ENCODE measurements at regions not wholly inside any gene's neighbourhood (a gene's known extent, or its start where the extent isn't known, plus 50 kb on each side); places are given as distances from the start of the nearest gene placed in this dataset.

DNA sequence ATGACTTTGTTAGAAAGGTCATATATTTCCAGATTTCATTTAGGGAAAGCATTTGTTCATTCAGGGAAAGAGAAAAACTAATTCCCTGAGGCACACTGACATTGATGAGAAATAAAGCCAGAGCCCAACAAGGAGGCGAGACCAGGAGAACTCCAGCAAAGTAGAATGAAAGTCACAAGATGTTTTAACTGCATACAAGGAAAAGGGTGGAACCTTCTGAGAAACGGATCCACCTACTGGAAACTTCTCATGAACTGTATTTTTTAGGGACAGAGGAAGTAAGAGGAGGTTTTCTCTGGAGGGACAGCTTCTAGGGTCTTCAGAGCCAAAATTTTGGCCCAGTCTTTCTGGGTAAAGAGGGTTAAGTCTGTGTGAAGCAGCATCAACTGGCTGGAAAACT is 548.2 kb upstream of the PIK3C3 start:
- Histone ChIP-seq H3K18ac (ENCODE audit: low read depth in 1 of 2, low read length in 2 of 2) (no peak overlapping the region), H3K27ac (ENCODE audit: low read length, poor library complexity, severe bottlenecking) (no peak overlapping the region), H4K91ac (ENCODE audit: low read length) (no peak overlapping the region), H3K23ac (ENCODE audit: low read length in 2 of 2) (no peak overlapping the region), H2BK120ac (ENCODE audit: low read depth, low read length) (no peak overlapping the region), H3K79me1 (replicated peaks; ENCODE audit: low read length, poor library complexity, severe bottlenecking) (no peaks in the 10 kb centered on the region), H3K14ac (ENCODE audit: low read length in 2 of 2) (no peak overlapping the region), H4K8ac (ENCODE audit: low read length) (no peak overlapping the region), H2AFZ (ENCODE audit: low read depth, low read length) (no peak overlapping the region), H3K36me3 (ENCODE audit: control insufficient read depth in 1 of 2, insufficient read depth in 2 of 2, low read depth in 1 of 2, low read length in 2 of 2) (no peaks in the 10 kb centered on the region), H3K27me3 (ENCODE audit: control insufficient read depth in 1 of 2, insufficient read depth in 1 of 2, low read length in 2 of 2) (no peaks in the 10 kb centered on the region), H2BK5ac (ENCODE audit: low read depth, low read length, poor library complexity, severe bottlenecking) (no peak overlapping the region), H3K9ac (ENCODE audit: low read length) (no peak overlapping the region), H3K9me3 (ENCODE audit: control insufficient read depth, low read length) (no peaks in the 10 kb centered on the region), H3K4ac (ENCODE audit: low read depth in 1 of 2, low read length in 2 of 2) (no peak overlapping the region), H3K4me1 (ENCODE audit: control insufficient read depth, insufficient read depth, low read depth, low read length) (no peaks in the 10 kb centered on the region), H2BK15ac (ENCODE audit: low read depth, poor library complexity, severe bottlenecking) (no peak overlapping the region), H2AK5ac (ENCODE audit: low read length, severe bottlenecking) (no peak overlapping the region), H2BK12ac (ENCODE audit: low read length in 2 of 2) (no peak overlapping the region), H3K4me3 (ENCODE audit: insufficient read depth in 1 of 2, low read depth in 1 of 2, low read length in 2 of 2) (no peak overlapping the region), H3K4me2 (ENCODE audit: low read length, poor library complexity, severe bottlenecking) (no peak overlapping the region)
- WGBS = 81% methylated on average over 2 of the region's 2 CpGs
- DNase-seq = no peak

DNA sequence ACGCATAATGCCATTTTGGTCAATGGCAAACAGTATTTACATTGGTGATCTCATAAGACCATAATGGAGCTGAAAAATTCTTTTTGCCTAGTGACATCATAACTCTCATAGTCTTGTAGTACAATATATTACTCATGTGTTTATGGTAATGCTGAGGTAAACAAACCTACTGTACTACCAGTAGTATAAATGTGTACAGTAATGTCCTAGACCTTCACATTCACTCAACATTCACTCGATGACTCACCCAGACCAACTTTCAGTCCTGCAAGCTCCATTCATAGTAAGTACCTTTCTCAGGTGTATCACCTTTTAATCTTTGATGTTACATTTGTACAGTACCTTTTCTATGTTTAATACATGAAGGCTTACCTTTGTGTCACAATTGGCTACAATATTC is 558.2 kb upstream of the PIK3C3 start:
- H2BK5ac ChIP-seq (ENCODE audit: low read depth, low read length, poor library complexity, severe bottlenecking) = no peak overlapping the region
- no peak overlapping the region for H2AFZ ChIP-seq (ENCODE audit: low read depth, low read length)
- no peaks in the 10 kb centered on the region for H3K36me3 ChIP-seq (ENCODE audit: control insufficient read depth in 1 of 2, insufficient read depth in 2 of 2, low read depth in 1 of 2, low read length in 2 of 2)
- H3K9me3 ChIP-seq (ENCODE audit: control insufficient read depth, low read length) = no peaks in the 10 kb centered on the region
- no peak overlapping the region for H3K4me3 ChIP-seq (ENCODE audit: insufficient read depth in 1 of 2, low read depth in 1 of 2, low read length in 2 of 2)
- no peak overlapping the region for H3K4ac ChIP-seq (ENCODE audit: low read depth in 1 of 2, low read length in 2 of 2)
- no peak overlapping the region for H2BK15ac ChIP-seq (ENCODE audit: low read depth, poor library complexity, severe bottlenecking)
- H3K27me3 ChIP-seq (ENCODE audit: control insufficient read depth in 1 of 2, insufficient read depth in 1 of 2, low read length in 2 of 2) = no peaks in the 10 kb centered on the region
- no peak overlapping the region for H4K8ac ChIP-seq (ENCODE audit: low read length)
- H2AK5ac ChIP-seq (ENCODE audit: low read length, severe bottlenecking) = no peak overlapping the region
- no peak overlapping the region for H3K14ac ChIP-seq (ENCODE audit: low read length in 2 of 2)
- H3K79me1 ChIP-seq (replicated peaks; ENCODE audit: low read length, poor library complexity, severe bottlenecking) = no peaks in the 10 kb centered on the region
- H2BK12ac ChIP-seq (ENCODE audit: low read length in 2 of 2) = no peak overlapping the region
- H3K23ac ChIP-seq (ENCODE audit: low read length in 2 of 2) = no peak overlapping the region
- 63% methylated on average over 1 of the region's 2 CpGs for whole genome bisulfite sequencing
- no peak for DNase-seq
- no peaks in the 10 kb centered on the region for H3K4me1 ChIP-seq (ENCODE audit: control insufficient read depth, insufficient read depth, low read depth, low read length)
- no peak overlapping the region for H3K9ac ChIP-seq (ENCODE audit: low read length)
- no peak overlapping the region for H3K18ac ChIP-seq (ENCODE audit: low read depth in 1 of 2, low read length in 2 of 2)
- no peak overlapping the region for H3K4me2 ChIP-seq (ENCODE audit: low read length, poor library complexity, severe bottlenecking)
- no peak overlapping the region for H2BK120ac ChIP-seq (ENCODE audit: low read depth, low read length)
- H3K27ac ChIP-seq (ENCODE audit: low read length, poor library complexity, severe bottlenecking) = no peak overlapping the region
- H4K91ac ChIP-seq (ENCODE audit: low read length) = no peak overlapping the region

DNA sequence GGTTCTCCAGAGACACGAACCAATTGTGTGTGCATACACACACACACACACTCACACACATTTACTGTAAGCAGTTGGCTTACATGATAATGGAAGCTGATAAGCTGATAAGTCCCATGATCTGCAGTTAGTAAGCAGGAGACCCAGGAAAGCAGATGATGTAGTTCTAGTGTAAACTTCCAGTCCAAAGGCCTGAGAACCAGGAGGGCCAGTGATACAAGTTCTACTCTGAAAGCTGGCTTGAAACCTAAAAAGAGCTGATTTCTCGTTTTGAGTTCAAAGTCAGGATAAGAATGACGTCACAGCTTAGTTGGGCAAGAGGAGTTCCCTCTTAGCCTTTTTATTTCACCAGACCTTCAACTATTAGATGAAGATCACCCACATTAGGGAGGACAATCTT is 558.8 kb upstream of the PIK3C3 start:
- Histone ChIP-seq H3K4me1 (ENCODE audit: control insufficient read depth, insufficient read depth, low read depth, low read length) (no peaks in the 10 kb centered on the region), H3K9ac (ENCODE audit: low read length) (no peak overlapping the region), H3K18ac (ENCODE audit: low read depth in 1 of 2, low read length in 2 of 2) (no peak overlapping the region), H2BK15ac (ENCODE audit: low read depth, poor library complexity, severe bottlenecking) (no peak overlapping the region), H3K4me2 (ENCODE audit: low read length, poor library complexity, severe bottlenecking) (no peak overlapping the region), H3K79me1 (replicated peaks; ENCODE audit: low read length, poor library complexity, severe bottlenecking) (no peaks in the 10 kb centered on the region), H2BK120ac (ENCODE audit: low read depth, low read length) (no peak overlapping the region), H4K8ac (ENCODE audit: low read length) (no peak overlapping the region), H3K23ac (ENCODE audit: low read length in 2 of 2) (no peak overlapping the region), H2BK12ac (ENCODE audit: low read length in 2 of 2) (no peak overlapping the region), H2AFZ (ENCODE audit: low read depth, low read length) (no peak overlapping the region), H3K14ac (ENCODE audit: low read length in 2 of 2) (no peak overlapping the region), H3K9me3 (ENCODE audit: control insufficient read depth, low read length) (no peaks in the 10 kb centered on the region), H3K27me3 (ENCODE audit: control insufficient read depth in 1 of 2, insufficient read depth in 1 of 2, low read length in 2 of 2) (no peaks in the 10 kb centered on the region), H3K4ac (ENCODE audit: low read depth in 1 of 2, low read length in 2 of 2) (no peak overlapping the region), H4K91ac (ENCODE audit: low read length) (no peak overlapping the region), H3K27ac (ENCODE audit: low read length, poor library complexity, severe bottlenecking) (no peak overlapping the region), H2AK5ac (ENCODE audit: low read length, severe bottlenecking) (no peak overlapping the region), H3K4me3 (ENCODE audit: insufficient read depth in 1 of 2, low read depth in 1 of 2, low read length in 2 of 2) (no peak overlapping the region), H3K36me3 (ENCODE audit: control insufficient read depth in 1 of 2, insufficient read depth in 2 of 2, low read depth in 1 of 2, low read length in 2 of 2) (no peaks in the 10 kb centered on the region), H2BK5ac (ENCODE audit: low read depth, low read length, poor library complexity, severe bottlenecking) (no peak overlapping the region)
- no peak for DNase-seq
- WGBS = 89% methylated on average over 2 of the region's 3 CpGs

DNA sequence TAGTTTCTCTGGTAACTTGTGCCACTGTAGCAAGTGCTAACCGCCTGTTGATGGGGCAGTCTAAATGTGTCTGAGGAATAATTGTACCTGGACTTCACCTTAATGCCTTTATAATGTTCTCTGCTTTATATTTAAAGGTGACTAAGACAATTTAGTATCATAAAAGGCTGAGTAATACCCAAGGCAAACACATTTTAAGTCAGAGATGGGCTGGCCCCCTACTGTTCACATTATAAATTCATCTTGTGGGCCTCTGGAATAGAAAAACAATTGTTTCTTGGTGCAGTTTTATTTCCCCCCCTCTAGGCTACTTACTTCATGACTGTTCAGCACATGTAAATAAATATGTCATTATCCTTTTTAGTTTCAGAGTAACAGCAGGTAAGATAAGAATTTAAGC is 559.3 kb upstream of the PIK3C3 start:
- H3K4me2 ChIP-seq (ENCODE audit: low read length, poor library complexity, severe bottlenecking) = no peak overlapping the region

More for the DNA sequence above, 559.3 kb upstream of the PIK3C3 start:
- Histone ChIP-seq H3K36me3 (ENCODE audit: control insufficient read depth in 1 of 2, insufficient read depth in 2 of 2, low read depth in 1 of 2, low read length in 2 of 2) (no peaks in the 10 kb centered on the region), H4K8ac (ENCODE audit: low read length) (no peak overlapping the region), H3K18ac (ENCODE audit: low read depth in 1 of 2, low read length in 2 of 2) (no peak overlapping the region), H2AFZ (ENCODE audit: low read depth, low read length) (no peak overlapping the region), H3K9ac (ENCODE audit: low read length) (no peak overlapping the region), H3K14ac (ENCODE audit: low read length in 2 of 2) (no peak overlapping the region), H3K9me3 (ENCODE audit: control insufficient read depth, low read length) (no peaks in the 10 kb centered on the region), H2BK12ac (ENCODE audit: low read length in 2 of 2) (no peak overlapping the region), H4K91ac (ENCODE audit: low read length) (no peak overlapping the region), H2AK5ac (ENCODE audit: low read length, severe bottlenecking) (no peak overlapping the region), H3K27ac (ENCODE audit: low read length, poor library complexity, severe bottlenecking) (no peak overlapping the region), H3K4ac (ENCODE audit: low read depth in 1 of 2, low read length in 2 of 2) (no peak overlapping the region), H2BK15ac (ENCODE audit: low read depth, poor library complexity, severe bottlenecking) (no peak overlapping the region), H3K4me3 (ENCODE audit: insufficient read depth in 1 of 2, low read depth in 1 of 2, low read length in 2 of 2) (no peak overlapping the region), H3K4me1 (ENCODE audit: control insufficient read depth, insufficient read depth, low read depth, low read length) (no peaks in the 10 kb centered on the region), H3K79me1 (replicated peaks; ENCODE audit: low read length, poor library complexity, severe bottlenecking) (no peaks in the 10 kb centered on the region), H3K23ac (ENCODE audit: low read length in 2 of 2) (no peak overlapping the region), H2BK120ac (ENCODE audit: low read depth, low read length) (no peak overlapping the region), H2BK5ac (ENCODE audit: low read depth, low read length, poor library complexity, severe bottlenecking) (no peak overlapping the region), H3K27me3 (ENCODE audit: control insufficient read depth in 1 of 2, insufficient read depth in 1 of 2, low read length in 2 of 2) (no peaks in the 10 kb centered on the region)
- no peak for DNase-seq
- WGBS = no CpG with 5 or more reads among the region's 1 CpG
